Mesendoderm (in vitro differentiated cells): ENCODE measurements at regions not wholly inside any gene's neighbourhood (a gene's known extent, or its start where the extent isn't known, plus 50 kb on each side); places are given as distances from the start of the nearest gene placed in this dataset. TPM values are rescaled to one million over a fixed set of nuclear protein-coding genes. Genes with fewer than 3 reads are reported as not detected.

Source experiments
- DNase-seq: peaks from one replicate; pipeline ENCODE4 v3.0.0; 2013
- H2AK5ac ChIP-seq: 2 replicates; pipeline ENCODE4 v1.6.1; 2013; ENCODE audit warnings: low read length, inconsistent platforms
- H2BK120ac ChIP-seq: 2 replicates; pipeline ENCODE4 v1.6.1; 2013; ENCODE audit warnings: low read depth, mild to moderate bottlenecking, low read length, moderate library complexity, mixed read lengths
- H2BK15ac ChIP-seq: replicated peaks from 2 replicates; pipeline ENCODE4 v1.6.1; 2013; ENCODE audit warnings: low read depth, mild to moderate bottlenecking, moderate library complexity
- H2BK5ac ChIP-seq: 2 replicates; pipeline ENCODE4 v1.6.1; 2013; ENCODE audit warnings: low read length, inconsistent platforms
- H3K18ac ChIP-seq: 2 replicates; pipeline ENCODE4 v1.6.1; 2013; ENCODE audit warnings: mild to moderate bottlenecking, low read length, mixed read lengths
- H3K23ac ChIP-seq: one replicate; pipeline ENCODE4 v1.6.1; 2013; ENCODE audit warnings: low read length
- H3K27ac ChIP-seq: 2 replicates; pipeline ENCODE4 v1.5.1; 2013; ENCODE audit warnings: low read depth, mild to moderate bottlenecking, inconsistent platforms, low read length, moderate library complexity
- H3K27me3 ChIP-seq: 2 replicates; pipeline ENCODE4 v1.6.1; 2013; ENCODE audit warnings: low read length, control low read depth, mild to moderate bottlenecking, inconsistent platforms; ENCODE audit not compliant: insufficient read depth, poor library complexity
- H3K36me3 ChIP-seq: 2 replicates; pipeline ENCODE4 v1.6.1; 2013; ENCODE audit warnings: low read length, inconsistent platforms; ENCODE audit not compliant: control insufficient read depth, insufficient read depth
- H3K4ac ChIP-seq: one replicate; pipeline ENCODE4 v1.6.1; 2013; ENCODE audit warnings: low read depth, mild to moderate bottlenecking, low read length, moderate library complexity
- H3K4me1 ChIP-seq: 2 replicates; pipeline ENCODE4 v1.6.1; 2013; ENCODE audit warnings: low read depth, low read length, inconsistent platforms; ENCODE audit not compliant: control insufficient read depth
- H3K4me2 ChIP-seq: 2 replicates; pipeline ENCODE4 v1.6.1; 2013; ENCODE audit warnings: low read length
- H3K4me3 ChIP-seq: 2 replicates; pipeline ENCODE4 v1.5.1; 2013; ENCODE audit warnings: mild to moderate bottlenecking, low read length
- H3K56ac ChIP-seq: one replicate; pipeline ENCODE4 v1.6.1; 2013; ENCODE audit warnings: low read length
- H3K79me1 ChIP-seq: 2 replicates; pipeline ENCODE4 v1.6.1; 2013; ENCODE audit warnings: low read length, inconsistent platforms
- H3K79me2 ChIP-seq: 2 replicates; pipeline ENCODE4 v1.6.1; 2013; ENCODE audit warnings: mild to moderate bottlenecking, low read length; ENCODE audit not compliant: control insufficient read depth, insufficient read depth
- H3K9ac ChIP-seq: 2 replicates; pipeline ENCODE4 v1.6.1; 2013; ENCODE audit warnings: low read length, inconsistent platforms
- H4K5ac ChIP-seq: one replicate; pipeline ENCODE4 v1.6.1; 2013; ENCODE audit warnings: low read length
- H4K8ac ChIP-seq: one replicate; pipeline ENCODE4 v1.6.1; 2013; ENCODE audit warnings: low read depth, mild to moderate bottlenecking, control low read depth, low read length, moderate library complexity
- WGBS: extraction: QIAGEN DNeasy Blood & Tissue Kit; methylation state at CpG from one replicate; pipeline ENCODE4 v1.1.7; 2013; ENCODE audit warnings: low lambda C conversion rate, missing lambda C conversion rate; ENCODE audit not compliant: insufficient coverage; ENCODE audit errors: extremely low coverage; 5-methylcytosine and 5-hydroxymethylcytosine counted together
- small RNA-seq: library from polyadenylated mRNA; stranded (forward); fragments of <200 nt; extraction: miRNeasy Mini kit (QIAGEN cat#:217004); gene quantifications from one replicate; pipeline ENCODE3, GENCODE V24; 2013; ENCODE audit not compliant: insufficient read depth

DNA sequence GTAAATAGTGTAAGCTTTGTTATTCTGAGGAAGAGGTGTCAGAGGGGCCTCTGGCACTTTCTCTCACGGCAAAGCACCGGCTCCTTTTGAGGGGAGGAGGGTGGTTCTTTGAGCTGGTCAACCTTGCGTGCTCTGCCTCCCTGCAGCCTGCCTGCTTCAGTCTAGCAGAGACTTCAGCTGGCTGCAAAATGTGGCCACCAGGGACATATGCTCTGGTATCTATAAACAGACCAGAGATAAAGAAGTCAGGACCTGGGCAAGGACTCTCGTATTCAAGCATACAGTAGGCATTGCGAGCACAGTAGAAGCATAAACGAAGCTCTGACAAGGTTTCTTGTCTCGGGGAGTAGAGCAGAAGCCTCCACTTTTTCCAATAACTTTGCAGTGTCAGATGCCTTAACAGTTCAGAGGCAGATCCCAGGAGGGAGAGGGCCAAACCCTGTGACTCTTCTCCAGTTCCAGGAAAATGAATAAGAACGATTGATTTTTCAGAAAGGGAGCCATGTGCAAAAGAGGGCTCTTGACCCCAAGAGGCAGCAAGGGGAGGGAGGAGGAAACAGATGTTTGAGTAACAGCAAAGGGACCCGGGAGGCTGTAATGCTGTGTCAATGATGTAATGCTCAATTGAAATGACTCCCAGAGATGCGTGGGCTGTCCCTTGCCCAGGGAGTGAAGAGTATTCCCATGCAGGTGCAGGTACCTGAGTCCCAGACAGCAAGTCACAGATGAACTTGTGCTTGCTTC, 57.9 kb upstream of the TEX13D start:
- Histone ChIP-seq H3K36me3 (no peaks in the 10 kb centered on the region), H3K27me3 (no peaks in the 10 kb centered on the region), H2BK15ac (no peak overlapping the region), H4K5ac (no peak overlapping the region), H3K9ac (no peak overlapping the region), H2BK120ac (no peak overlapping the region), H3K18ac (no peak overlapping the region), H2BK5ac (no peak overlapping the region), H3K4me1 (no peaks in the 10 kb centered on the region), H2AK5ac (no peak overlapping the region), H3K56ac (no peak overlapping the region), H3K23ac (no peak overlapping the region), H3K79me1 (no peaks in the 10 kb centered on the region), H3K4ac (no peak overlapping the region), H3K4me2 (no peak overlapping the region), H4K8ac (no peak overlapping the region), H3K27ac (no peak overlapping the region), H3K79me2 (no peaks in the 10 kb centered on the region), H3K4me3 (no peak overlapping the region)
- WGBS: no CpG with 5 or more reads among the region's 10 CpGs
- DNase-seq: peak; percentile 4

DNA sequence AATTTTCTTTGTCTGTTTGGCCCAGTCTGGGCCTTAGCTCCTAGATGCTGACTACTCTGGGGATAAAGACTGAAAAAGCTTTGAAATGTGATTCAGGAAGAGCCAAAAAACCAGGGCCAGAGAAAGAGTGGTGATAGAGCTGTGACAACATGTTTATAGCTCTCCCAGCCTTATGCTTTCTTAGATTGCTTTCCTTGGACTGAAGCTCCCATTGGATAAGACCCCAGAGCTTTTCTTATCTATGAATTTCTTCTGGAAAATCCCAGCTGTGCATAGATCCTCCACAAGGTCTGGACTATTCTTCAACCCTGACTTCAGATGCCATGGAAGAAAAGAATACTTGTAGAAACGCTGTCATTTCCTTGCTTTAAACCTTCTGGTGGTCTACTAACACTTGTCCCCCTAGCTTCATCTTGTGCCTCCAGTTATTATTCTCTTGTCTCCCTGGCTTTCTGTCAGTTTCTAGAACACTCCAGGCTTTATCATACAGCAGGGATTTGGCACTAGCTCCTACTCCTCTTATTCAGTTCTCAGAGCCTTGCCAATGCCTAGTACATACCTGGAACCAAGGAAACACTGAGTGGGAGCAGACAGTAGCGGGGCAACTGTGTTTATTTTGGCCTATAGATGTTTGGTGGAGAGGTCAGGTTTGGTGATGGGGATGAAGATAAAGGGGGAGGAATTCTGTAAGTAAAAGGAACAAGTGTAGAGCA, 57.1 kb upstream of the TEX13D start:
- no peak overlapping the region for H3K23ac ChIP-seq
- H3K4me2 ChIP-seq: no peak overlapping the region
- H3K4me1 ChIP-seq: no peaks in the 10 kb centered on the region
- no peak overlapping the region for H3K18ac ChIP-seq
- H3K27ac ChIP-seq: no peak overlapping the region
- no peaks in the 10 kb centered on the region for H3K36me3 ChIP-seq
- no peaks in the 10 kb centered on the region for H3K79me1 ChIP-seq
- H2BK5ac ChIP-seq: no peak overlapping the region
- no CpG with 5 or more reads among the region's 2 CpGs for WGBS
- H2AK5ac ChIP-seq: no peak overlapping the region
- H3K27me3 ChIP-seq: no peaks in the 10 kb centered on the region
- no peak overlapping the region for H3K9ac ChIP-seq
- H4K8ac ChIP-seq: no peak overlapping the region
- H4K5ac ChIP-seq: no peak overlapping the region
- H3K79me2 ChIP-seq: no peaks in the 10 kb centered on the region
- H3K4me3 ChIP-seq: no peak overlapping the region
- no peak overlapping the region for H3K4ac ChIP-seq
- H3K56ac ChIP-seq: no peak overlapping the region
- H2BK15ac ChIP-seq: no peak overlapping the region
- no peak overlapping the region for H2BK120ac ChIP-seq
- DNase-seq: no peak

DNA sequence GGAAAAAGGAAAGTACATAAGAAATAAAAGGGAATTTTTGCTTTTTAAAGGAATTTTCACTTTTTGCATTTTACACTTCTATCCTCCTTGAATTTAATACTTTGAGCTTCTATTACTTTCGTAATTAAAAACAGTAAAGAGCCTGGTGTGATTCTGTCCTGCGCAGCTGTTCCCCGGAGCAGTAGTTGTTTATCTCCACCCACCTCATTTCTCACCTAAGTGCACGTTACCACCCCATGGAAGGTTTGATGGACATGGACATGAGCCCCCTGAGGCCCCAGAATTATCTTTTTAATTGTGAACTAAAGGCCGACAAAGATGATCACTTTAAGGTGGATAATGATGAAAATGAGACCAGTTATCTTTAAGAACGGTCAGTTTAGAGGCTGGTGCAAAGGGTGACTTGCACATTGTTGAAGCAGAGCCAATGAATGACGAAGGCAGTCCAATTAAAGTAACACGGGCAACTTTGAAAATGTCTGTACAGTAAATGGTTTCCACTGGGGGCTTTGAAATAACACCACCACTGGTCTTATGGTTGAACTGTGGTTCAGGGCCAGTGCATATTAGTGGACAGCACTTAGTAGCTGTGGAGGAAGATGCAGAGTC, 52.1 kb upstream of the TEX13D start:
- no peak overlapping the region for H4K5ac ChIP-seq
- WGBS: no CpG with 5 or more reads among the region's 8 CpGs
- no peak overlapping the region for H3K27ac ChIP-seq
- no peaks in the 10 kb centered on the region for H3K4me1 ChIP-seq
- H3K79me1 ChIP-seq: no peaks in the 10 kb centered on the region
- H3K4ac ChIP-seq: no peak overlapping the region
- no peak overlapping the region for H3K4me3 ChIP-seq
- H2AK5ac ChIP-seq: no peak overlapping the region
- no peak overlapping the region for H4K8ac ChIP-seq
- H3K36me3 ChIP-seq: no peaks in the 10 kb centered on the region
- no peak overlapping the region for H2BK5ac ChIP-seq
- H3K56ac ChIP-seq: no peak overlapping the region
- no peak overlapping the region for H3K4me2 ChIP-seq
- no peak for DNase-seq
- H3K79me2 ChIP-seq: no peaks in the 10 kb centered on the region
- no peak overlapping the region for H3K23ac ChIP-seq
- H3K9ac ChIP-seq: no peak overlapping the region
- H2BK120ac ChIP-seq: no peak overlapping the region
- H2BK15ac ChIP-seq: no peak overlapping the region
- no peak overlapping the region for H3K18ac ChIP-seq
- no peaks in the 10 kb centered on the region for H3K27me3 ChIP-seq

DNA sequence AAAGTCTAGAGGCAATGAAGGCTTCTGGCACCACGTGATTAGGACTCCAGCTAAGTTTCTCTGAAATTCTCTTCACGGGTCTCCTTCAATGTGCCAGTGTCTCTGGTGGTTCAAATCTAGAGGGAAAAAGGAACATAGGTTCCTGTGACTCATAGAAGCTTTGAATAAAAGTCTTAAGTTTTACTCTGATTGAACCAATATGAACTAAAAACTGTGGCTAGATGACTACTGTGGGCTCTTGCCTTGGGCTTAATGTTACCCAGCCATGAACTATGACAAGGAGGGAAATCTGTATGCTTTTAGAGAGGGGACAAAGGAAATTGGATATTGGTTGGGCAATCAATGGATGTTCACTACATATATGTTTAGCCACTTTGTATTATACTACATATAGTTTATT, 49.9 kb upstream of the TEX13D start:
- Histone ChIP-seq H3K27ac (no peak overlapping the region), H3K27me3 (no peaks in the 10 kb centered on the region), H3K79me2 (no peaks in the 10 kb centered on the region), H2BK5ac (no peak overlapping the region), H3K4me1 (no peaks in the 10 kb centered on the region), H2BK120ac (no peak overlapping the region), H4K5ac (no peak overlapping the region), H3K4me3 (no peak overlapping the region), H3K36me3 (no peaks in the 10 kb centered on the region), H3K4ac (no peak overlapping the region), H3K79me1 (no peaks in the 10 kb centered on the region), H3K23ac (no peak overlapping the region), H2AK5ac (no peak overlapping the region), H3K18ac (no peak overlapping the region), H2BK15ac (no peak overlapping the region), H3K56ac (no peak overlapping the region), H4K8ac (no peak overlapping the region), H3K9ac (no peak overlapping the region), H3K4me2 (no peak overlapping the region)
- DNase-seq: no peak
- WGBS: no CpG with 5 or more reads among the region's 2 CpGs

Small RNA genes lying in the stretch of these regions (small RNA-seq; reads per million reads assigned to genes)
- not detected for gene RF00561
